RCC 7860 (cell line): ENCODE measurements at regions not wholly inside any gene's neighbourhood (a gene's known extent, or its start where the extent isn't known, plus 50 kb on each side); places are given as distances from the start of the nearest gene placed in this dataset.

ENCODE experiments used
- DNase-seq: peaks from one replicate; pipeline ENCODE4 v3.0.0-alpha.2; 2015; ENCODE audit warnings: low spot score
- FAIRE-seq: peaks from 2 replicates; lab custom pipeline; 2012; peaks lifted over from hg19 to GRCh38; lab: Jason Lieb, UNC

- no peak for DNase-seq
- FAIRE-seq: no peak
Observed at GRCh38 chr6:170137176-170137891, 153.5 kb downstream of the DLL1 start.

DNA sequence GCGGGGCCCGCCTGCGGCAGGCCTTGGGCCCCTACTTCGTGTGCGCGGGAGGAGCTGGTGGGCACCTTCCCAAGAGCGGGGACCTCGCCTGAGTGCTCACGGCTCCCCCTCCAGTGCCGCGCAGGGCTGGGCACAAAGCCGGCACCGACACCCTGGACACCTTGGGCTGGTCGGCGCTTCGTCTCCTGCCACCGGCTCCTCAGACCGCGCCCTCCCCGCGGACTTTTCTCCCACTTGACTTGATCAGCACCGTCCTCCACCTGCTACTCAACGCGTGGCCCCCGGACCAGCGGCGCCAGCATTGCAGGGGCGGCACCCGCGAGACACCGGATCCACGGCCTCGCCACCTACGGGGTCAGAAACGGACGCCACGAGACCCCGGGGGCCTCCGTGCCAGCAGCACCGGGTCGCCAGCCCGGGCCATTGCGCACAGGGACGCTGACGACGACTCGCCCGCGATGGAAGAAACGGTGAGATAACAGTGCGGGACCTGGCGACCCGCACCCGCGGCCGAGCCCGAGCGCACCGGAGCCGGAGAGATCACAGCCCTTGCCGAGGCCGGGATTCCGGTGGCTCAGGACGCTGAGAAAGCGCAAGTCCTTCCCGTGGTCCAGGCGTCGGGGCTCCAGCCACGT lies 154.2 kb downstream of the DLL1 start:
- DNase-seq: no peak
- FAIRE-seq: no peak

DNA sequence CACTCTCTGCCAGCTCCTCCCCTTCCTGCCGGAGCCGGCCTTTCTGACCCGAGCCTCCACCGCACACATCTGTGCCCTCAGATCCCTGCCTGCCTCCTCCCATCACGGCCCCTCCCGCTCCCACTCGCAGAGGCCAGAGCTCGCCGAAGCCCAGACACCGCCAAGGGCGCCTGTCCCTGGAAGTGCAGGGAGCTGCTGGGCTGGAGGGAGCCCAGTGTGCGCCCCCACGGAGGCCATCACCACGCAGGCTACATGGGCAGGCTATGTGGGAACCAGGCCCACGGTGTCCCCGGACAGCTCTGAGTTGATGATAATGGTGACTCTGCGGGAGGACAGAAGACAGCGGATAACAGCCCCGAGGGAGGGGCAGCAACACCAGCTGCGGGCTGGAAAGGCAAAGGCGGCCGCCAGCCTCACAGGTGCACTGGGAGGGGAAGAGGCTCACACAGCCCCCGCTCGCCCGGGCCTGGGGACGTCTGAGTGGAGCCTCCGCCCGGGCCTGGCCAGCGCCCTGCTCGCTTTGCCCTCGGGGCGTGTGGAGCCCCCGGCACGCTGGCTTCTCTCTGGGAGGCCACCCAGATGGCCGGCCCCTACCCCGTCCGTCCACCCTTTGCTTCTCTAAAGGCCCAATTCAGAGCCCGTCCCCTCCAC lies 154.9 kb downstream of the DLL1 start:
- DNase-seq: no peak
- FAIRE-seq: no peak

DNA sequence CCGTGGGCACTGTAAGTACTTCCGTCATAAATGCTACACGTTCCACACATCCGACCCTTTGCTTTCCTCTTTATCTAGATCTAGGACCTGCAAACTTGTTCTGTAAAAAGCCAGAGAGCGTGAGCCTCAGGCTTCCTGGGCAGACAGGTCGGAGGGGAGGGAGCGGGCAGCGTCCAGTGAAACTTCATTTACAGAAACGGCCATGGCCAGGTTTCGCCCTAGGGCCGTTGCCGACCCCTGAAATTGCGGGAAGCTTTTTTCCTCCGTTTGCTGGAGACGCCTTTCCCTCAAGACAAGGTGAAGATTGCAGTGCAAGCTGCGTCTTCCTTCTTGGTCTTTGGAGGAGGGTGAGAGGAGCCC lies 155.4 kb downstream of the DLL1 start:
- no peak for DNase-seq
- FAIRE-seq: no peak

DNA sequence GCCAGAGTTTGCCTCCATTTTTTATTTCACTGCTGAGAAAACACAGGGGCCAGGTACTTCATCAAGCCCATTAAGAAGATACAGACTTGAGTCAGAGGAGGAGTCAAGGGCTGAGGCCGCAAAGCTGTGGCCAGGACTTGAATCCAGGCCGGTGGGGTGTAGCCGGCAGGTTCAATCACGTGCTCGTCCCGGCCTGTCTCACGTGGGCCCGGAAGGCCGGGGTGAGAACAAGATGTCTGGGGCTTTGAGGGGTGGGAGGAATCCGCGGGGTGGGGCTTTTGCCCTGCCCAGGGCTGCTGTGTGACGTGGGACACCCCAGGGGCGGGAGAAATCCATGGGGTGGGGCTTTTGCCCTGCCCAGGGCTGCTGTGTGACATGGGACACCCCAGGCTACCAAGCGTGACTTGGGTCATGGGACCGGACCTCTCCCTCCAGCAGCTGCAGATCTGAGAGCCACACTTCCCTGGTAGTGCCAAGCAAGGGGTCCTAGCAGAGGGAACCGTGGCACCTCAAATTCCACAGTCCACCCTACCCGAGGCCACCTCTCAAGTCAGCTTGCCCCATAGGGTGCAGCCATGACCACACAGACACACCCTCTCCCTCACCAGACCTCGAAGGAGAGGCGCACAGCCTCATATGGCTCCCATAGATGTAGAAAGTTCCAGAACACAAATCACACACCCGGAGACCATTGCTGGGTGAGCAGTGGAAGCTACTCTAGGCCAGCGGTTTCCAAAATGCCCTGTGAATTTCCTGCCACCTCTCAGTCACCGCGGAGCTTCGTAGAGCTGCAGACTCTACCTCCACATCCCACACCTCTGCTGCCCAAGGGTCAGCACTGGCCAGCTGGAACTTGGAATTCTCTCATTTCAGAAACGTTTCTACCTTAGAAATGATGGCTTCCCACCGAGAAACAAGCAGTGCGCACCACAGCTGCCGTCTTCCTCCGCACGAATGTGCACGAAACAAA lies 156.1 kb downstream of the DLL1 start:
- no peak for DNase-seq
- FAIRE-seq: no peak

DNA sequence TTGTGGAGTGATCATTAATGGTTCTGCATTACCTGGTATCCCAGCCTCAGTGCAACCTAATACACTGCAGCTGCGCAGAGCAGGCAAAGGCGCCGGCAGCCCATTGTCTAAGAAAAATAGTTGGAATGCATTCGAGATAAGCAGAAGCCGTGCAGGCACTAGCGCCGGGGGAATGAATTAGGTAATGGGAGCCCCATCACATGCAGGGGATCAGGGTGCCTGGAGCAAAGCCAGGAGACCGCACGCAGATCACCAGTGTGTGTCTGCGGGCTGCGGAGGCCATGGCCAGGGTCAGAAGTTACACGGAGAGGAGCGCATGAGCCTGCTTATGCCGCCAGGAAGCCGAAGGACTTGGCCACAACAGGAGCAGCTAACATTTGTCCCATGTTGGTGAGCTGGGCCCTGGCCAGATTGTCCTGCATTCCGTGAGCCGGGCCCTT lies 156.8 kb downstream of the DLL1 start:
- no peak for DNase-seq
- no peak for FAIRE-seq

- FAIRE-seq (no peak), DNase-seq (no peak)
Observed at GRCh38 chr6:170132561-170132991, 158.3 kb downstream of the DLL1 start.

- DNase-seq (no peak), FAIRE-seq (no peak)
Observed at GRCh38 chr6:170132011-170132521, 158.8 kb downstream of the DLL1 start.

DNA sequence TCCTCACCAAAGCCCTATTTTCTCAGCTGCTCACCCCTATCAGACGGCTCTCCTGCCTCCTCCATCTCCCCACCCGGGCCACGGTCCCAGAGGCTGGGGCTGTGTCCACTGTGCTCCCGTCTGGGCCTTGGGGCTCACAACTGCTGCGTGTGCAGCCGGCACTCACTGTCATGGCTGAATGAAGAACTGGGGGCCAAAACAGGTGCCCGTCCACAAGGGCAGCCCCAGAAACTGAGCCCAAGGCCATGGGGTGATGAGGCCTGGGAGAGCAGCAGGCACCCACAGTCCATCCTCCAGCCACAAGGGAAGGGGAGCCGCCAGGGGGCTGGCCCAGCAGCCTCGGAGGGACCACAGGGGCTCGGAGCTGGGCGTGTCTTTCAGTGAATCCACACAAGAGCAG lies 159.5 kb downstream of the DLL1 start:
- DNase-seq: no peak
- no peak for FAIRE-seq

DNA sequence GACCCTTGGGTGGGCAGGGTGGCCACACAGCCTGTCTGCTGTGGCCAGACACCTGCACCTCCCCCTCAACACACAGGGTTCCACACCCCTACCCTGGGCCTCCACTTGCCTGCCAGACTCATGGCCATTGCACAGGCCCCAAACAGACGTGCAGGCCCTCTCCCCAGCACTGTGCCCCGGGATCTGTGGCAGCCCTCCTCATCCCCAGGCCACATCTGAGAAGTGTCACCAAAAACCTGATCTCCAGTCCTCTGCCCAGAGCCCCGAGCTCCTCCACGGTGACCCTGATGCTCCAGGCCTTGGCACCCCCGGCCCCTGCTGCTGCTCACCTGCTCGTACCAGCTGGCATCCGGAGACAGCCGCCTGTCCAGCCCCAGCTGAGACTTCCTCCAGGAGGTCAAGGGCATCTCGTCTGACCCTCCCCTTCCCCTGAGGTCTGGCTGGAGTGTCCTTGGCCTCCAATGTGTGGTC lies 160.1 kb downstream of the DLL1 start:
- no peak for FAIRE-seq

DNA sequence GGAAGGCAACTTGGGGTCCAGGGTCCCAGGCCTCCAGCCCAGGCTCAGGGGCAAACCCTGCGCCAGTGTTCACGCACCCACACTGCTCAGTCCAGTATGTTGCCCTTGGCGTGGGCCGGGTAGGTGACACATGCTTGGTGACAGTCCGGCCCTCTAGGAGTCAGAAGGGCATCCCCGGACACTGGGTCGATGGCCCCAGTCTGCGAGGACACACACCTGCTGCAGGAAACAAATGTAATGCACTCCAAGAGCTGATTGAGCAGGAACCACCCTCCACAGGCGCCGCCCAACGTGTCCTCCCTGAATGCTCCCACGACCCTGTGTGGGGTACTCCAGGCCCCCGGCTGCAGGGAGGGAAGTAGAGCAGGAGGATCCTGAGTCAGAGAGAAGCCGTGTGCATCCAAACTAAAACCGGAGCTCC lies 160.7 kb downstream of the DLL1 start:
- FAIRE-seq (no peak), DNase-seq (no peak)

More for the DNA sequence above, 160.1 kb downstream of the DLL1 start:
- DNase-seq: no peak

DNA sequence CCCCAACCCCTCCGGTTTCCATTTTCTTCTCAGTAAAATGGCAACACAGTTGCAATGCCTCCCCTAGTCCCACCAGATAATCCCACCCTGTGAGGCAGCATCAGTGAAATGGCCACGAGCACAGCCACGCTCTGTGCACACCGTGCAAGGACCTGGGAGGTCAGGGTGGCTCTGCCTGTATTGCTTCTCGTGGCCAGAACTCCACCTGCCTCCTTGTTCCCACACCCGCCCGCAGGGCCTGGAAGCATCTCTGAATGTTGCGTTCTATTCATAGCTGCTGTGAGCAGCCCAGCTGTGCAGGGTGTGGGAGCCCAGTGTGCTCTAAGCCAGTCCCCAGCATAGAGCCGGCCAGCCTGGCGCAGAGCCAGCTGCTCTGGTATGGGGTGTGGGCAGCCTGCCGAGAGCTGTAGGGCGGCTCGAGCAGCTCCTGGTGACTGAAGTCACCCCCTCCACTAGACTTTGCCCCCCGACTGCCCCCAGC lies 161.1 kb downstream of the DLL1 start:
- DNase-seq (no peak), FAIRE-seq (no peak)

DNA sequence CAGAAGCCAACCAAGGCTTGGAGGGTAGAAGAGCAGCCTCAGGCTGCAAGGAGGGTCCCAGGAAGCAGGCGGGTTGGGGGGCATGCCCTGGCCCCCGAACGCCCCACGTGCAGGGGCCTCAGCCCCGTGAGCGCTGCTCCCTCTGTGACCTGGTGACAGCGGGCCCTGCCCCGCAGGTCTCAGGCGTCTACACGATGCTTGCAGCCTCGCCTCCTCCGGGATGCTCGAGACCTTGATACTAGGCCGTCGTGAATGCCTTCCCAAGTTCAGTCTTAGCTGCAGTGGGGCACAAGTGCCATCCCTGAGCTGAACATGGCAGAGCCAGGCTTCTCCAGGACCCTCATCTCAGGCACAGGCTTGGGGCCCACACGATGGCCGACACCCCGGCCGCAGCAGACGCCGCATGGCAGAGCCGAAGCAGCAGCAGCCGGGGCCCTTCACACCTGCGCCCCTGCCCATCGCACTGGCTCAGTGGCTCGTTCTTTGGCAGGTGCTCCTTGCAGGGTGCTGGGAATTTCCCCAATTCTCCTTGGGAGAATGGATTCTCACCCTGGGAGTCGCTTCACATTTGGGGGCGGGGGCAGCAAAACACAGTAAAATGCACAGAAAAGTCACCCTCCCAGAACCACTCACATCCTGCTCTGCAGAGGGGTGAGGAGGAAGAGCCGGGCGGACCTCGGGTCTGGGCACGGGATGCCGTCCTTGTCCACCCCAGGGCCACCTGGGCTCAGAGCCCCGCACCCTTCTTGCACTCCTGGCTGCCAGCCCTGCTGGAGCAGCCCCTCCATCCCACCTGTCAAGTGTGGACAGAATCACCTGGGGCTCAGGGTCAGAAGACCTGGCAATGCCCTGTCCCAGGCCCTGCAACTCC lies 161.8 kb downstream of the DLL1 start:
- no peak for DNase-seq
- FAIRE-seq: no peak

GRCh38 chr6:170128346-170128745 lies 162.5 kb downstream of the DLL1 start:
- DNase-seq (no peak), FAIRE-seq (no peak)

GRCh38 chr6:170127151-170127550 lies 163.7 kb downstream of the DLL1 start:
- DNase-seq (no peak), FAIRE-seq (no peak)

GRCh38 chr6:170125456-170126300 lies 165.2 kb downstream of the DLL1 start:
- no peak for FAIRE-seq
- no peak for DNase-seq

- DNase-seq (no peak), FAIRE-seq (no peak)
Observed at GRCh38 chr6:170124836-170125235, 166.0 kb downstream of the DLL1 start.

- no peak for DNase-seq
- FAIRE-seq: no peak
Observed at GRCh38 chr6:170124150-170124549, 166.7 kb downstream of the DLL1 start.

DNA sequence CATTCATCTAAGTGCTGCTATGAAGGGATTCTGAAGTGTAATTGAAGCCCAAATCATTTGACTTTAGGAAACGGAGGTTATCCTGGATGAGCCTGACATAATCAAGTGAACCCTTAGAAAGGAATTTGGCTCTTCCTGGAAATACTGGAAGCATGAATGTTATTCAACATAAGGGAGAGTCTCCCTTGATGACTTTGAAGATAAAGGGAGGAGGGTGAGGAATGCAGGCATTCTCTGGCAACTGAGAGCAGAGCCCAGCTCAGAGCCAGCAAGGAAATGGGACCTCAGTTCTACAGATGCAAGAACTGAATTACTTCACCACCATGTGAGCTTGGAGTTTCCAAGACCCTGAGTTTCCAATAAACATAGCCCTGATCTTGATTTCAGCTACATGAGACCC lies 168.2 kb downstream of the DLL1 start:
- FAIRE-seq: no peak
- no peak for DNase-seq
